B cell (primary cell): ENCODE measurements at regions not wholly inside any gene's neighbourhood (a gene's known extent, or its start where the extent isn't known, plus 50 kb on each side); places are given as distances from the start of the nearest gene placed in this dataset.

Source experiments
- ATAC-seq: fragments of 200-7000 bp; cut with Tn5 transposase; one replicate; pipeline ENCODE4 v1.10.0; 2021; ENCODE audit warnings: low read depth, mild to moderate bottlenecking, moderate number of reproducible peaks, moderate library complexity
- CTCF ChIA-PET: fragments of 350-600 bp; sonication (Branson Sonifier 250); formaldehyde crosslinking; loops from one replicate; lab custom pipeline; 2021; ENCODE audit warnings: antibody characterized with exemption, inconsistent platforms; lab: Charles Lee
- POLR2A ChIA-PET: fragments of 350-600 bp; sonication (Branson Sonifier 250); formaldehyde crosslinking; loops from one replicate; lab custom pipeline; 2021; ENCODE audit warnings: antibody characterized with exemption; lab: Charles Lee
- DNase-seq: peaks from one replicate; pipeline ENCODE4 v3.0.0; 2013
- H2AFZ ChIP-seq: 2 replicates; pipeline ENCODE4 v1.6.1; 2012; ENCODE audit warnings: mild to moderate bottlenecking, low read depth, low read length; ENCODE audit not compliant: insufficient read depth, poor library complexity, severe bottlenecking
- H3K27ac ChIP-seq, 2 donors: 1 replicate in 1 of 2; 2 replicates in 1 of 2; pipeline ENCODE4 v1.5.1; 2012 to 2013; ENCODE audit warnings: low read length in 2 of 2, mild to moderate bottlenecking in 2 of 2, moderate library complexity in 1 of 2
- H3K27me3 ChIP-seq, 4 experiments: fragments of 200-600 bp in 1 of 4; sonication (generic) in 1 of 4; replicated peaks in 1 of 4; 1 replicate in 2 of 4; 2 replicates in 2 of 4; pipeline versions ENCODE4 v1.6.1 to v1.7.0; 2013 to 2016; ENCODE audit warnings: low read length in 3 of 4, mild to moderate bottlenecking in 2 of 4, mixed read lengths in 1 of 4, moderate library complexity in 1 of 4; ENCODE audit not compliant: insufficient read depth in 4 of 4, control insufficient read depth in 3 of 4; ENCODE audit errors: control extremely low read depth in 1 of 4
- H3K36me3 ChIP-seq, 2 experiments: replicated peaks in 1 of 2; 1 replicate in 1 of 2; 2 replicates in 1 of 2; pipeline versions ENCODE4 v1.6.1 to v1.7.1; 2013; ENCODE audit warnings: low read length in 1 of 2; ENCODE audit not compliant: insufficient read depth in 2 of 2, control insufficient read depth in 1 of 2; ENCODE audit errors: control extremely low read depth in 1 of 2, extremely low read depth in 1 of 2
- H3K4me1 ChIP-seq, 2 donors: fragments of 200-600 bp in 1 of 2; sonication (generic) in 1 of 2; 1 replicate in 1 of 2; 2 replicates in 1 of 2; pipeline versions ENCODE4 v1.5.1 to v1.6.1; 2013 to 2017; ENCODE audit warnings: low read length in 2 of 2; ENCODE audit not compliant: control insufficient read depth in 2 of 2, insufficient read depth in 2 of 2
- H3K4me2 ChIP-seq: replicated peaks from 2 replicates; pipeline ENCODE3; 2012; ENCODE audit warnings: mild to moderate bottlenecking, low read depth, low read length; ENCODE audit not compliant: poor library complexity, severe bottlenecking
- H3K4me3 ChIP-seq, 5 experiments: fragments of 200-600 bp in 1 of 5; sonication (generic) in 1 of 5; 1 replicate in 3 of 5; 2 replicates in 2 of 5; pipeline versions ENCODE4 v1.5.1 to v1.7.0; 2011 to 2016; ENCODE audit warnings: low read length in 4 of 5, mild to moderate bottlenecking in 4 of 5, low read depth in 2 of 5, control low read depth in 1 of 5, moderate library complexity in 1 of 5; ENCODE audit not compliant: insufficient read depth in 1 of 5; ENCODE audit errors: control extremely low read depth in 1 of 5, extremely low read depth in 1 of 5
- H3K79me2 ChIP-seq: fragments of 200-600 bp; sonication (generic); one replicate; pipeline ENCODE4 v1.6.0; 2016; ENCODE audit warnings: low read length; ENCODE audit not compliant: control insufficient read depth, insufficient read depth
- H3K9ac ChIP-seq: fragments of 200-600 bp; sonication (generic); 2 replicates; pipeline ENCODE4 v1.6.1; 2017; ENCODE audit warnings: mild to moderate bottlenecking, low read length, moderate library complexity
- H3K9me3 ChIP-seq, 3 donors: one replicate each; pipeline versions ENCODE4 v1.6.1 to v1.7.1; 2013; ENCODE audit warnings: low read length in 2 of 3; ENCODE audit not compliant: control insufficient read depth in 2 of 3, insufficient read depth in 1 of 3; ENCODE audit errors: control extremely low read depth in 1 of 3
- H4K20me1 ChIP-seq: 2 replicates; pipeline ENCODE4 v1.6.0; 2012; ENCODE audit warnings: mild to moderate bottlenecking, low read length; ENCODE audit not compliant: insufficient read depth, control insufficient read depth, poor library complexity, severe bottlenecking
- H3K27ac Mint-ChIP-seq: one replicate; pipeline ENCODE4 v1.8.0; 2021; ENCODE audit warnings: mixed read lengths
- H3K27me3 Mint-ChIP-seq: one replicate; pipeline ENCODE4 v1.8.0; 2021; ENCODE audit warnings: mixed read lengths
- H3K4me1 Mint-ChIP-seq: one replicate; pipeline ENCODE4 v1.8.0; 2021; ENCODE audit warnings: mixed read lengths
- H3K4me3 Mint-ChIP-seq: one replicate; pipeline ENCODE4 v1.8.0; 2021; ENCODE audit warnings: mixed read lengths
- H3K9me3 Mint-ChIP-seq: one replicate; pipeline ENCODE4 v1.8.0; 2022; ENCODE audit warnings: mixed read lengths; ENCODE audit not compliant: insufficient read depth
- CTCF ChIP-seq: fragments of 200-600 bp; IDR thresholded peaks from one replicate; pipeline ENCODE4 v1.8.0; 2022; ENCODE audit warnings: antibody characterized with exemption, mild to moderate bottlenecking
- EZH2 ChIP-seq: IDR thresholded peaks from 2 replicates; pipeline ENCODE4 v1.6.1; 2012; ENCODE audit warnings: borderline replicate concordance, low read depth, mild to moderate bottlenecking, moderate library complexity, low read length; ENCODE audit not compliant: insufficient read depth, poor library complexity, severe bottlenecking
- WGBS: methylation state at CpG from one replicate; pipeline ENCODE4 v1.1.5; 2013; ENCODE audit warnings: missing lambda C conversion rate; ENCODE audit not compliant: insufficient coverage; 5-methylcytosine and 5-hydroxymethylcytosine counted together
- intact Hi-C: fragments of 100-400 bp; cut with micrococcal nuclease; formaldehyde crosslinking; loops from one replicate; pipeline ENCODE4 v1.10.0; 2022

- no peak for TF ChIP-seq EZH2
- TF ChIP-seq CTCF: no peak
- 85% methylated on average over 17 of the region's 23 CpGs for WGBS
- Histone ChIP-seq H3K9ac (no peak overlapping the region), H3K4me2 (no peak overlapping the region), H2AFZ (no peak overlapping the region), H3K27ac (no peak overlapping the region), H3K27me3 (no peaks in the 10 kb centered on the region), H3K79me2 (no peaks in the 10 kb centered on the region), H3K4me1 (no peaks in the 10 kb centered on the region), H4K20me1 (no peaks in the 10 kb centered on the region), H3K36me3 (no peaks in the 10 kb centered on the region), H3K9me3 (peaks cover 0 to 7% (median 0%) of the 10 kb centered on the region in 3 donors), H3K4me3 (no peak overlapping the region)
- intact Hi-C loops: no loop called here
- Mint-ChIP-seq H3K27me3 (no peaks in the 10 kb centered on the region), H3K9me3 (no peaks in the 10 kb centered on the region), H3K4me1 (no peaks in the 10 kb centered on the region), H3K27ac (no peak overlapping the region), H3K4me3 (no peak overlapping the region)
- no peak for DNase-seq
- ChIA-PET POLR2A (no interaction called here), CTCF (no interaction called here)
- no peak for ATAC-seq
These were observed 205.2 kb upstream of the PPP2R2D start for GRCh38 chr10:131695496-131696165.

GRCh38 chr10:131697476-131698128 is 203.2 kb upstream of the PPP2R2D start:
- no peaks in the 10 kb centered on the region for H3K36me3 ChIP-seq
- WGBS: 89% methylated on average over 16 of the region's 21 CpGs
- H3K27me3 Mint-ChIP-seq: no peaks in the 10 kb centered on the region
- DNase-seq: no peak
- no peaks in the 10 kb centered on the region for H3K9me3 Mint-ChIP-seq
- H3K27me3 ChIP-seq: no peaks in the 10 kb centered on the region
- H3K27ac ChIP-seq: no peak overlapping the region
- H2AFZ ChIP-seq: no peak overlapping the region
- intact Hi-C loops: no loop called here
- no peaks in the 10 kb centered on the region for H4K20me1 ChIP-seq
- no peak overlapping the region for H3K4me2 ChIP-seq
- TF ChIP-seq CTCF (no peak), EZH2 (no peak)
- H3K79me2 ChIP-seq: no peaks in the 10 kb centered on the region
- no peaks in the 10 kb centered on the region for H3K4me1 Mint-ChIP-seq
- no peak for ATAC-seq
- CTCF ChIA-PET: no interaction called here
- H3K4me1 ChIP-seq: no peaks in the 10 kb centered on the region
- POLR2A ChIA-PET: no interaction called here
- H3K4me3 ChIP-seq: no peak overlapping the region
- H3K9ac ChIP-seq: no peak overlapping the region
- H3K27ac Mint-ChIP-seq: no peak overlapping the region
- H3K4me3 Mint-ChIP-seq: no peak overlapping the region
- H3K9me3 ChIP-seq: peaks cover 0 to 3% (median 0%) of the 10 kb centered on the region in 3 donors
